Mucosa of descending colon (tissue), 3 donors: ENCODE measurements at regions not wholly inside any gene's neighbourhood (a gene's known extent, or its start where the extent isn't known, plus 50 kb on each side); places are given as distances from the start of the nearest gene placed in this dataset.

Source experiments
- ATAC-seq: fragments of 200-7000 bp; cut with Tn5 transposase; one replicate; pipeline ENCODE4 v1.9.1; 2020; ENCODE audit warnings: mild to moderate bottlenecking, moderate library complexity
- DNase-seq, 3 donors: peaks; one replicate each; pipeline ENCODE4 v3.0.0-alpha.2; 2020
- H3K36me3 ChIP-seq: fragments of 200-600 bp; one replicate; pipeline ENCODE4 v1.8.0; 2021; ENCODE audit warnings: low read depth, mild to moderate bottlenecking
- H3K4me1 ChIP-seq: fragments of 200-600 bp; one replicate; pipeline ENCODE4 v1.8.0; 2021; ENCODE audit warnings: low read depth, mild to moderate bottlenecking
- H3K4me3 ChIP-seq: fragments of 200-600 bp; one replicate; pipeline ENCODE4 v1.8.0; 2021; ENCODE audit warnings: mild to moderate bottlenecking
- H3K9me3 ChIP-seq: fragments of 200-600 bp; one replicate; pipeline ENCODE4 v1.8.0; 2021; ENCODE audit warnings: mild to moderate bottlenecking
- CTCF ChIP-seq: fragments of 200-600 bp; IDR thresholded peaks from one replicate; pipeline ENCODE4 v1.8.0; 2022; ENCODE audit warnings: antibody characterized with exemption, mild to moderate bottlenecking
- intact Hi-C, 2 donors: fragments of 100-400 bp; cut with DNase I in 1 of 2; cut with micrococcal nuclease in 1 of 2; formaldehyde crosslinking; loops; one replicate each; pipeline versions ENCODE4 v1.11.0 to v1.11.1; 2022; cut with DNase I, micrococcal nuclease
- donor health status: DM: no; HTN: no; CAD: no; lungs with moderate emphysema.
- donor health status: DM: no; HTN: no; CAD: no.
- donor health status: DM: no; HTN: yes; CAD: no.

GRCh38 chr17:52384695-52385094 is 226.2 kb upstream of the CA10 start:
- no peak for TF ChIP-seq CTCF
- ATAC-seq (peak; percentile 64), DNase-seq (no peak)
- Histone ChIP-seq H3K4me3 (no peak overlapping the region), H3K36me3 (no peaks in the 10 kb centered on the region), H3K4me1 (peaks cover 6% of the 10 kb centered on the region), H3K9me3 (no peaks in the 10 kb centered on the region)
- intact Hi-C loops = loop anchor here in 1 of 2 donors (5.0 kb wide), 1 partner anchor 93 kb away; no protein-coding TSS in a partner anchor

GRCh38 chr17:52383493-52384100 is 225.1 kb upstream of the CA10 start:
- TF ChIP-seq CTCF = no peak
- intact Hi-C loops = loop anchor here in 1 of 2 donors (5.0 kb wide), 1 partner anchor 94 kb away; no protein-coding TSS in a partner anchor
- Histone ChIP-seq H3K4me3 (no peak overlapping the region), H3K4me1 (no peaks in the 10 kb centered on the region), H3K36me3 (no peaks in the 10 kb centered on the region), H3K9me3 (no peaks in the 10 kb centered on the region)
- DNase-seq (peak in 1 of 3 donors; percentile 88), ATAC-seq (peak; percentile 94)

DNA sequence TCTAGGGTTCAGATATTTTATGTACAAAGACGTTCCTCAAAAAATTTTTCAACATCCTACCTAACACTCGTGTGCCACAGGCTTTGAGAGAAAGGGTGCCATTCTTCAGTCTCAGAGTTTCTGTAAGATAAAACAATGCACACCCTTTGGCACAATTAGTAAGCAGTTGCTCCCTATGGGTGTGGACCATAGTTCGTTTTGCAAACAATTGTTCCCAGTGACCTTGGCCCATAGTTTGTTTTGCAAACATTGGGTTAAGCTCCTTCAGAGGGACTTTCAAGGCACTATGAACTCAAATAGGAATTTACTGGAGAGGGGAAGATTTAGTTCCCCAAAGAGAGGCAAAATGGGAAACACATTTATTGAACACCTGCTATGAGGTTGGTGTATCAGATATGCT is 220.3 kb upstream of the CA10 start:
- intact Hi-C loops = no loop called here
- H3K36me3 ChIP-seq = no peaks in the 10 kb centered on the region
- no peak for TF ChIP-seq CTCF
- H3K4me1 ChIP-seq = no peaks in the 10 kb centered on the region
- DNase-seq (peak in 1 of 3 donors; percentile 28), ATAC-seq (peak; percentile 65)
- H3K4me3 ChIP-seq = no peak overlapping the region
- no peaks in the 10 kb centered on the region for H3K9me3 ChIP-seq

- Histone ChIP-seq H3K4me1 (no peaks in the 10 kb centered on the region), H3K9me3 (no peaks in the 10 kb centered on the region), H3K36me3 (no peaks in the 10 kb centered on the region), H3K4me3 (no peak overlapping the region)
- no peak for TF ChIP-seq CTCF
- intact Hi-C loops = no loop called here
- DNase-seq (no peak), ATAC-seq (no peak)
These were observed 217.6 kb upstream of the CA10 start for GRCh38 chr17:52376137-52376536.

GRCh38 chr17:52368886-52369285 is 210.4 kb upstream of the CA10 start:
- Histone ChIP-seq H3K4me1 (no peaks in the 10 kb centered on the region), H3K36me3 (no peaks in the 10 kb centered on the region), H3K9me3 (no peaks in the 10 kb centered on the region), H3K4me3 (no peak overlapping the region)
- TF ChIP-seq CTCF = no peak
- intact Hi-C loops = no loop called here
- DNase-seq = no peak
- ATAC-seq = no peak

DNA sequence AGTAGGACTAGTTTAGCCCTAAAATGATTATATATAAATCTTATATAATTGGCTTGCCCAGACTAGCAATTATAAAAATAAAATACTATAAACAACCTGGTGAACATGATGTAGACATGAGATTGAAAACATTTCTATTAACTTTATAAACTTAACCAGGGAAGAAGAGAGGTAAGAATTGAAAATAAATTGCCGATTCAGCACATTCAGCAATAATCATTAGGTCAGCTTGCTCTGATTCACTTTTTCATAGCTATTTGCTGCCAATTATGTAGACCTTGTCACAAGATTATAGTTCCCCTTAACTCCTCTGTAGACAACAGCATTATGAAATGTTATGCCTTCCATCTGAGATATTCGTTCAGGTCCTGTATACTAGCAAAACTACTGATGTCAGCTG is 199.3 kb upstream of the CA10 start:
- TF ChIP-seq CTCF = no peak
- DNase-seq (no peak), ATAC-seq (no peak)
- Histone ChIP-seq H3K9me3 (peaks cover 7% of the 10 kb centered on the region), H3K4me3 (no peak overlapping the region), H3K4me1 (no peaks in the 10 kb centered on the region), H3K36me3 (no peaks in the 10 kb centered on the region)
- intact Hi-C loops = no loop called here
